ENCODE measurements at regions not wholly inside any gene's neighbourhood (a gene's known extent, or its start where the extent isn't known, plus 50 kb on each side); places are given as distances from the start of the nearest gene placed in this dataset.

GRCh38 chr7:21140622-21141021, 287.3 kb upstream of the SP4 start:
- Histone ChIP-seq H3K27me3 (ENCODE audit: insufficient read depth, low read depth, severe bottlenecking) (peaks cover 36% of the 10 kb centered on the region), H3K36me3 (no peaks in the 10 kb centered on the region), H3K9me3 (ENCODE audit: severe bottlenecking) (no peaks in the 10 kb centered on the region), H3K27ac (no peak overlapping the region), H3K4me3 (ENCODE audit: low read depth, low read length) (no peak overlapping the region)
- no peak for DNase-seq
- TF ChIP-seq CTCF (IDR thresholded peaks at IDR 0.05; ENCODE audit: low read depth, low read length), result no peak

GRCh38 chr7:21141476-21141875, 286.4 kb upstream of the SP4 start:
- H3K27ac ChIP-seq, result no peak overlapping the region
- DNase-seq, result peak; percentile 59

GRCh38 chr7:21142081-21142480, 285.8 kb upstream of the SP4 start:
- Histone ChIP-seq H3K27me3 (ENCODE audit: insufficient read depth, low read depth, severe bottlenecking) (peaks cover 35% of the 10 kb centered on the region), H3K36me3 (no peaks in the 10 kb centered on the region), H3K27ac (no peak overlapping the region), H3K9me3 (ENCODE audit: severe bottlenecking) (no peaks in the 10 kb centered on the region), H3K4me3 (ENCODE audit: low read depth, low read length) (no peak overlapping the region)
- TF ChIP-seq CTCF (IDR thresholded peaks at IDR 0.05; ENCODE audit: low read depth, low read length), result no peak
- no peak for DNase-seq

More at GRCh38 chr7:21141476-21141875, 286.4 kb upstream of the SP4 start:
- Histone ChIP-seq H3K4me3 (ENCODE audit: low read depth, low read length) (no peak overlapping the region), H3K36me3 (no peaks in the 10 kb centered on the region), H3K9me3 (ENCODE audit: severe bottlenecking) (no peaks in the 10 kb centered on the region), H3K27me3 (ENCODE audit: insufficient read depth, low read depth, severe bottlenecking) (peaks cover 35% of the 10 kb centered on the region)
- no peak for TF ChIP-seq CTCF (IDR thresholded peaks at IDR 0.05; ENCODE audit: low read depth, low read length)

GRCh38 chr7:21146642-21147423, 281.1 kb upstream of the SP4 start:
- Histone ChIP-seq H3K4me3 (ENCODE audit: low read depth, low read length) (no peak overlapping the region), H3K27me3 (ENCODE audit: insufficient read depth, low read depth, severe bottlenecking) (peaks cover 29% of the 10 kb centered on the region), H3K9me3 (ENCODE audit: severe bottlenecking) (no peaks in the 10 kb centered on the region), H3K36me3 (no peaks in the 10 kb centered on the region), H3K27ac (no peak overlapping the region)
- DNase-seq, result no peak
- TF ChIP-seq CTCF (IDR thresholded peaks at IDR 0.05; ENCODE audit: low read depth, low read length), result no peak

GRCh38 chr7:21149809-21150208, 278.1 kb upstream of the SP4 start:
- TF ChIP-seq CTCF (IDR thresholded peaks at IDR 0.05; ENCODE audit: low read depth, low read length), result no peak
- Histone ChIP-seq H3K27me3 (ENCODE audit: insufficient read depth, low read depth, severe bottlenecking) (peaks cover 16% of the 10 kb centered on the region), H3K9me3 (ENCODE audit: severe bottlenecking) (no peaks in the 10 kb centered on the region), H3K27ac (no peak overlapping the region), H3K36me3 (no peaks in the 10 kb centered on the region), H3K4me3 (ENCODE audit: low read depth, low read length) (no peak overlapping the region)
- DNase-seq, result no peak

- TF ChIP-seq CTCF (IDR thresholded peaks at IDR 0.05; ENCODE audit: low read depth, low read length), result no peak
- H3K4me3 ChIP-seq (ENCODE audit: low read depth, low read length), result no peak overlapping the region
- H3K9me3 ChIP-seq (ENCODE audit: severe bottlenecking), result no peaks in the 10 kb centered on the region
- no peak overlapping the region for H3K27ac ChIP-seq
- H3K27me3 ChIP-seq (ENCODE audit: insufficient read depth, low read depth, severe bottlenecking), result peaks cover 8% of the 10 kb centered on the region
- DNase-seq, result no peak
- no peaks in the 10 kb centered on the region for H3K36me3 ChIP-seq
Measured at GRCh38 chr7:21154614-21155013, 273.3 kb upstream of the SP4 start.

Measured in WERI-Rb-1 (cell line).